Mesenteric fat pad (tissue), 1 donor: ENCODE measurements at regions not wholly inside any gene's neighbourhood (a gene's known extent, or its start where the extent isn't known, plus 50 kb on each side); places are given as distances from the start of the nearest gene placed in this dataset. TPM values are rescaled to one million over a fixed set of nuclear protein-coding genes. Genes with fewer than 3 reads are reported as not detected.
"Not testable (repeated sequence)": the region's sequence is repeated elsewhere in the genome, so short reads cannot be mapped to it uniquely, and the experiment has no call there.

Experiments
- DNase-seq: peaks from one replicate; pipeline ENCODE4 v3.0.0-alpha.2; 2020; ENCODE audit warnings: low spot score
- microRNA-seq: library from miRNA; unstranded; fragments of <30 nt; microRNA quantifications from one replicate; pipeline ENCODE4 v1.2.0, GENCODE V29; 2020; ENCODE audit warnings: borderline number of aligned reads
- donor health status: DM: yes; HTN: yes; CAD: no.

DNA sequence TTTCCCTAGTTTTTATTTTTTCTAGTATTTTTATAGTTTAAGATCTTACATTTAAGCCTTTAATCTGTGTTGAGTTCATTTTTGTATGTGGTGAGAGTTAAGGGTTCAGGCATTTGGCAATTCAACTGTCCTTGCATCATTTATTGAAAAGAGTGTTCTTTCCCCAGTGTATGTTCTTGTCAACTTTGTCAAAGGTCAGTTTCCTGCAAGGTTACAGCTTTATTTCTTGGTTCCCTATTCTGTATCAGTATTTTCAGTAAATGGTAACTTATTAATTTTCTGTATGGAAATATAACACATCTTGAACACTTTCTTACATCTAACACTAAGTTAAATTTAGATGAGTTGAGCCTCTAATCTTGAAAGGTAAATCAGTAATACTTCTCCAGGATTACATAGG, 1770.1 kb downstream of the OTOL1 start:
- no peak for DNase-seq

DNA sequence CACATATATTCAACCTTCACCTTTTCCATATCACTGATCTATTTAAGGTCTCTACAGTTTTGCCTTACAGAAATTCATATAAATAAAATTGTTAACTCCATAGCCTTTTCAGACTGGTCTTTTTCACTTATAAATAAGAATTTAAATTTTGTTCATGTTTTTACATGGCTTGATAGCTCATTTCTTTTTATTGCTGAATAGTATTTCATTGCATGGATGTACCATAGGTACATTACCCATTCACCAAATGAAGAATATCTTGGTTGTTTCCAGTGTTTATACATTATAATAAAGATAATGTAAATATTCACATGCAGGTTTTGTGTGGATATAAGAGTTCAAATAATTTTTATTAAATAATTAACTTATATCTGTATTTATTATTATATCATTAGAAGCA, 1765.0 kb downstream of the OTOL1 start:
- no peak for DNase-seq

DNA sequence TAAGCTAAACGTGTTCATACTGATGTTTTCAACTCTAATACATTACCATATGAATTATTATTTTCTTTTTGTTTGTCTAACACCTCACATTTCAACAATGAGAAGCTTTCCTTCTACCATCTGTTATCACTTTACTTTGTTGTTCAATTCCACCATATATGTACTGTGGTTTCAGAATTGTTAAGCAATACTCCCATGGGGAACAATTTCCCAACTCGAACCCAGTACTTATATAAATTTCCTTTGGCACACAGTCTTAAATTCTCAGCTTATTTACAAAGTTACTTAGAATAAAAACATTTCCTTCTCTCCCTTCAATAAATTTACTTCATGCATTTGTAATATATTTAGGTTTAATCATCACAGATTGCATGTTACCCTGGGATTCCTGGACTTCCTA, 1764.4 kb downstream of the OTOL1 start:
- no peak for DNase-seq

DNA sequence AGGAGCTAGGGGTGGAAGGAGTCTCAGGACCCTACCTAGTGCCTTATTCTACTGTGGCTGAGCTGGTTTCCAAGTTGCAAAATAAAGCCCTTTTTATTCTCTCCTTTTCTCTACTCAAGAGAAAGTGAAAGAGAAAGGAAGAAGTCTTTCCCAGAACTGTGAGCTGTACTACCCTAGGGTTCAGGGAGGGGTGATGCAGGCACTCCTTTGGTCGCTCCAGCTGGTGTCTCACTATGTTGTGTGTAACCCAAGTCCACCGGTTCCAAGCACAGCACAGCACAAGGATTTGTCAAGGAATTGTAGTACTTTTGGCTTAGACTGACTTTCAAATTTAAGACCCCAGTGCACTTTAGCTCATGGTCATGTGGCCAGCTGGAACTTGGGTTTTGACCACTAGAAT, 1721.7 kb downstream of the OTOL1 start:
- no peak for DNase-seq

DNA sequence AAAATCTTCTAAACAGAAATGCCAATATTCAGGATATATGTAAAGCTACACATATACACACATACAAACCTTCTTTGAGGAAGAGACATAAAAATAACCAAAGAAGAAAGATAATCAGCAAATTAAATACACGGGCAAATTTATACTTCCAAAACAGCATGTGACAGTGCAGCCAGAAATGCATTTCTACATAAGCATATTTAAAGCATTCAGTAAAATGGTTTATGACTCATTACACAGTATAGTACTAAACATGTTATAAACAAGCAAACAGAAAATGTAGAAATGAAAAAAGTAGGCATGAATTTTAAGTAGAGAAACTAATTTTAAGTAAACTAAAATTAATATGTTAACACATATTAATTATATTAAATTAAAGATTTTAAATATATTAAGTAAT, 1717.2 kb downstream of the OTOL1 start:
- no peak for DNase-seq

DNA sequence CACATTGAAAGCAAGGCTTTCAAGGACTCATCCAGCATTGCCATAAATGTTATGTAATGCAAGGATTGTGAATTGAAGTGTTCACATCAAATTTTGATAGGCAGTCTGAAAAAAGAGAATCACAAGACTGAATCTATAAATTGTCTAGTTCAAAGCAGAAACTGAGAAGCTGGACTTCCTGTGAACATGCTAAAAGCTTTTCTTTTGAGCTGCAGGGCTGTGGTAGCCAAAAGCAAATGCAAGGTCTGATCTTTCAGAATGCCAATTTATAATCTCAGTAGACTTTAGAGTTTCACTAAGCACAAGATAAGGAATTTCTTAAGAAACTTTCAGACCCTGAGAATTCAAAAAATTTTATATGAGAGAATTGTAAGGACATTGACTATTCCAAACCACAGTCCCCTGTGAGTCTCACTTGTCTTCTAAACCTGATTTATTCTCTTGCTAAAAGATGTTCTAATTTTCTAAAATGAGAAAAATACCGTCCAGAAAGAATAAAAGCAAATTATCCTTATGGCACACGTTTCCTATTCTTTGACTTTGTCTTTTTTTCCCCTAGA, 1700.3 kb downstream of the OTOL1 start:
- no peak for DNase-seq

DNA sequence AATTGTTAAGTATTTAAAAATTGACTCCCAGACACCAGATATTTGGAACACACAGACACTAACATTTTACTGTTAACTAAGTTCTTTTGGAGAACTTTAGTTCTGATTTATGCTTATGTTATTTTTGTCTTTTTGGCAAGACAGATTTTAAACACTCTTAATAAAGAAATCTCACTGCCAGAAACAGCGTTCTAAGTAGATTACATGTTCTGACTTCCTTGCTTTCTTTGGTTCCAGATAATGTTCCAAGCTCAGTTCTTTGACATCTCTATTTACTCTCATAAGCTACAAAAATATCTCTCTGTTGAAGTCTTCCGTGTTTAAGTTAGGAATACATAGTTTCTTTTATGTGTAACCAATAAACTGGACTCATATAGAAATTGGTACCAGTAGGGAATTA, 1699.6 kb downstream of the OTOL1 start:
- no peak for DNase-seq

DNA sequence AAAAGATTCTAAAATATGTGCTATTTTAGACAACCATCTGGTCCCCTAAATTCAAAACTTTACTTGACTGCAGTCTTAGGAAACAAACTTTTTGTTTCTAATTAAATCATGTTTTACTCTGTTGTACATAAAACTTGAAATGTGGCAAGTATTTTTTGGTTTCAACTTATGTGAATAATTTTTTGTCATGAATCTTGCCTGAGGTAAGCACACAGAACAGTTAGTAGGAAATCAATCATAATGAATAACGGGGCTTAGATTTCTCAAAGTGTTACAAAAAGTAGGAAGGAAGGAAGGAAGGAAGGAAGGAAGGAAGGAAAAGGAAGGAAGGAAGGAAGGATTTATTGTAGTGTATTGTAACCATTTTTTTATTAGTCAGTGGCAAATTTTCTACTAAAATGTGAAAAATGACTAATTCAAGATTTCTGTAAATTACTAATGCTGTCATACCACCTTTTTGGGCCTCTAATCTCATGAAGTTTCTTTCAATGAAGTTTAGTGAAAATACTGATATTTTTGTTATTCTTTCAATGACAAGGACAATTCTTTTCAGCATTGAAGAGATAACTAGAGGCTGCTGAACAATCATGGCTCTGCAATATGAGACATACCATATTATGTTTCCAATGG, 1689.2 kb downstream of the OTOL1 start:
- DNase-seq: no peak

DNA sequence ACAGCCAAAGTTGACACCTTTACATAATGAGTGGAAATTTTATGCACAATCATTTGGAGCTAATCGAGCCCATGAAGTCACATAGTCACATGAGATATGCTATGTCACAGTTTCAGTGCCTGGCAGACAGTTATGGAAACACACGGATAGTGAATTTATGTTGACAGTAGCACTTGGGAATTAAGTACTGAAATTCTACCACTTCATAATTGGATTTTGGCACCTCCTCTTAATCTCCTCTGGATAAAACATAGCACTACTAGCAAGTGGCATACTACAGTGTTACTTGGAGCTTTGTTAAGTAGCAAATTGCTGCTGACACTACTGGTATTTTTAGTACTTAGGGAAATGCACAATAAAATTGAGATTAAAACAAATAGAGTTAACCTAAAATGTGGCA, 1679.4 kb downstream of the OTOL1 start:
- no peak for DNase-seq

DNA sequence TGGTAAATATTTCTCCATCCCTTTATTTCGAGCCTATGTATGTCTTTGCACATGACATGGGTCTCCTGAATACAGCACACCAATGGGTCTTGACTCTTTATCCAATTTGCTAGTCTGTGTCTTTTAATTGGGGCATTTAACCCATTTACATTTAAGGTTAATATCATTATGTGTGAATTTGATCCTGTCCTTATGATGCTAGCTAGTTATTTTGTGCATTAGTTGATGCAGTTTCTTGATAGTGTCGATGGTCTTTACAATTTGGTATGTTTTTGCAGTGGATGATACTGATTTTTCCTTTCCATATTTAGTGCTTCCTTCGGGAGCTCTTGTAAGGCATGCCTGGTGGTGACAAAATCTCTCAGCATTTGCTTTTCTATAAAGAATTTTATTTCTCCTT, 1675.9 kb downstream of the OTOL1 start:
- not testable (repeated sequence) for DNase-seq

DNA sequence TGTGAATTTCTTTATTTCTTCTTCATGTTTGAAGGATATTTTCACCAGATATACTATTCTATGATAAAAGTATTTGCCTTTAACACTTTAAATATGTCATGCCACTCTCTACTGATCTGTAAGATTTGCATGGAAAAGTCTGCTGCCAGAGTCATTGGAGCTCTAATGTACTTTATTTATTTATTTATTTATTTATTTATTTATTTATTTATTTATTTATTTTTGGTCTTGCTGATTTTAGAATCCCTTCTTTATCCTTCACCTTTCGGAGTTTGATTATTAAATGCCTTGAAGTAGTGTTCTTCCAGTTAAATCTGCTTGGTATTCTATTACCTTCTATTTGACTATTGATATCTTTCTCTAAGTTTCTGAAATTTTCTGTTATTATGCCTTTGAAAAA, 1669.6 kb downstream of the OTOL1 start:
- no peak for DNase-seq

DNA sequence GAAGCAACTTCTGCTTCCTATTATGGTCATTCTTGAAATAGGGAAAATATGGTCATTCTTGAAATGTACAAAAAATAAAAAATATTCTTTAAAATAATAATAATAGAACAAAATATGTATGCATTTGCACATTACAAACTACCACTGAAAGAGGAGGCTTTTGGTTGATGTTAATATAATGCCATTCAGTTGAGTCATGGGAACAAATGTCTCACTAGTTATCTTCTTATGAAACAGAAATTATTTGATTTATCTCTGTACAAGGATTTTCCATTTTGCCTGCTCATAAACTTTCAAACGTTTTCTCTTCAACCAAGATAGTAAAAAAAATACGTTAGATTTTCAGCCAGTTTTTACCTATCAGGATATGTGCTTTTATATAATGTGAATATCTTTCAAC, 1662.7 kb downstream of the OTOL1 start:
- no peak for DNase-seq

DNA sequence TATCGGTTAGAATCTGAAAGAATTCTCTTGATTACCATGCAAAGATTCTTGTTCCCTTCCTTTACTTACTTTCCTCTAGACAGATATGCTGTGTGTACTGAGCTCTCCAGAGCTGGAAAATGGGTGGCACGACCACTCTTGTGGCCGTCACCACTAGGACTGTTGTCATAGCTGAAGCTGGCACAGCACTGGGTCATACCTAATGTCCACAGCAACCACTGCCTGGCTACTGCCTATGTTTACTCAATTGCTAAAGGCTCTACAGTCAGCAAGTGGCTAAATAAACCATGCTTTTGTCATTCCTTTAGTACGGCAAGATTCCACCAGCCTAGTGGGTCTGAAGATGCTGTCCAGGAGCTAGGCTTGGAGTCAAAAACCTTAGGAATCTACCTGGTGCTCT, 1643.0 kb downstream of the OTOL1 start:
- DNase-seq: no peak

DNA sequence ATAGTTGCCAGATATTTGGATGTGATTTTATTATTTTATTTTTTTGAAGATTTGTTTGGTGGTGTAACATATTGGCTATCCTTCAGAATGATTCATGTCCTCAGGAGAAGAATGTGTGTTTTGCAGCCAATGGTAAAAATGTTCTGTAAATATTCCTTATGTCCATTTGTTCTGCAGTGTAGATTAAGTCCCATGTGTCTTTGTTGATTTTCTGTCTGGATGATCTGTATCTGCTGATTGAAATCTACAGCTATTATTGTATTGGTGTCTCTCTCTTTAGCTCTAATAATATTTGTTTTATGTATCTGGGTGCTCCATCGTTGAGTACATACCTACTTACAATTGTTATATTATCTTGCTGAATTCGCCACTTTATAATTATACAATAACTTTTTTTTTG, 1641.7 kb downstream of the OTOL1 start:
- no peak for DNase-seq

DNA sequence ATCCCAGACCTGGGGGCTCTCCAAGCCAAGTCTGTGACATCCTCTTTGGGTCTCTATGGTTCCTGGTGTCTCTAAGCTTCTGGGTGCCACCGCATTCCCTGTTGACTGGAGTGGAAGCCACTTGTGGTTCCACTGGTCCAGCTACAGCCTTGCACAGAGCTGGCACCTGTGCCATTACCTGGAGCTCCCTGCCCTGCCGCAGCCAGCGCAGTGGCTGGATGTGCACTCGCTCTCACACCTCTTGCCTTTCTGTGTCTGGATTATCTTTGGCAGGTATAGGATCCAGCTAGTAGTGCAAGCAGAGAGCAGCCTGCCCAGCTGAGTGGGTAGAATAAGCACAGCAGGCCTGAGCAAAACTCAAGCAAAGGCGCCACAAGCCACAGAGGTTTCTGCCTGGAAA, 1635.5 kb downstream of the OTOL1 start:
- DNase-seq: no peak

DNA sequence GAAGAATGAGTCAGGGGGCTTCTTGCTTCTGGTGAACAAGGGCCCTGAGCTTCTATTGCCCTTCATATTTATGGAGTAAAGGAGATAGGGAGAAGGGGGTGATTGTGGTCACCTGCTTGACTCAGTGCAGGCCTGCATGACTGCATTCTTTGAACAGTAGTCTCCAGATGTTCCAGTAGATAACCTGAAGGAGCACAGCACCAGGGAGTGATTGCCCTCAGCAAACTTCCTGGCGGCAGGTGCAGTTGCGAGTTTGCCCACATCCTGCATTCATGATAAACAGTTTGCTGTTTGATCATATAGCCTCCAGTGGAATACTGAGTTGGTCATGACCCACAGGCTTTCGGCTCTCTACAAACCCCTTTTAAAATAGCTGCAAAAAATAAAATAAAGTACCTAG, 1632.7 kb downstream of the OTOL1 start:
- DNase-seq: no peak

DNA sequence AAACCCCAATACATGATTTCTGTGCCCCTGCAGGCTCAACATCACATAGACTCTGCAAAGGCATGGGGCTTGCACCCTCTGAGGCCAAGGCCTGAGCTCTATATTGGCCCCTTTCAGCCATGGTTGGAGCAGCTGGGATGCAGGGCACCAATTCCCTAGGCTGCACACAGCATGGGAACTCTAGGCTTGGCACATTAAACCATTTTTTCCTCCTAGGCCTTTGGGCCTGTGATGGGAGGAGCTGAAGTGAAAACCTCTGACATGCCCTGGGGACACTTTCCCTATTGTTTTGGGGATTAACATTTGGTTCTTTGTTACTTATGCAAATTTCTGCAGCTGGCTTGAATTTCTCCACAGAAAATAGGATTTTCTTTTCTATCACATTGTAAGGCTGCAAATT, 1629.5 kb downstream of the OTOL1 start:
- no peak for DNase-seq

Small RNA genes lying in the stretch of these regions (microRNA-seq; reads per million reads assigned to microRNA genes)
- not detected for gene MIR1263
